HG02678 (cell line): ENCODE measurements at regions not wholly inside any gene's neighbourhood (a gene's known extent, or its start where the extent isn't known, plus 50 kb on each side); places are given as distances from the start of the nearest gene placed in this dataset.
"Not testable (repeated sequence)": the region's sequence is repeated elsewhere in the genome, so short reads cannot be mapped to it uniquely, and the experiment has no call there.

Experiments used
- ATAC-seq: cut with Tn5 transposase; IDR thresholded peaks from one replicate; pipeline ENCODE4 v1.9.1; 2021; ENCODE audit warnings: mild to moderate bottlenecking, moderate library complexity; ENCODE audit not compliant: unreplicated experiment

DNA sequence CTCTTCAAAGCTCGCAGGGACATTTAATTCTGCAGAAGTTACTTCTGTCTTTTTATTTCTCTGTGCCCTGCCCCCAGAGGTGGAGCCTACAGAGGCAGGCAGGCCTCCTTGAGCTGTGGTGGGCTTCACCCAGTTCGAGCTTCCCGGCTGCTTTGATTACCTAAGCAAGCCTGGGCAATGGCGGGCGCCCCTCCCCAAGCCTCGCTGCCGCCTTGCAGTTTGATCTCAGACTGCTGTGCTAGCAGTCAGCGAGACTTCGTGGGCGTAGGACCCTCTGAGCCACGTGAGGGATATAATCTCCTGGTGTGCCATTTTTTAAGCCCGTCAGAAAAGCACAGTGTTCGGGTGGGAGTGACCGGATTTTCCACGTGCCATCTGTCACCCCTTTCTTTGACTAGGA lies 1322.9 kb upstream of the ACO1 start:
- ATAC-seq, result not testable (repeated sequence)

DNA sequence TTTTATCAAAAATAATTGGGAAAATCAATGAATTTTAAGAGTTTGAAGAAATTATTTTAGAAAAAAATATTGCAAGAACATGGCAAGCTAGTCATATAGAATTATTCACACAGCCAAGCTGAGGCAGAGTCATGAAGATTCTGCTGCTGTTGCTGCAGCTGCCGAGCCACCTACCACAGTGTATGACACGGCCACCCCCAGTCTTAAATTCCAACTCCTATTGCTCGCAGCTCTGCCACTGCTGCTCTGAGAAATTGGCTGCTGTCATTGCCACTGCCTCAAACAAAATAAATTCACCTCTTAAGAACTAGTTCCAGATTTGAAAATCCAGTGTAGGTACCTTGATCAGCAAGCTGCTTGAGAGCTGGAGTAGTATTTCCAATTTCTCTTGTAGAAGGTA lies 1318.8 kb upstream of the ACO1 start:
- no peak for ATAC-seq

DNA sequence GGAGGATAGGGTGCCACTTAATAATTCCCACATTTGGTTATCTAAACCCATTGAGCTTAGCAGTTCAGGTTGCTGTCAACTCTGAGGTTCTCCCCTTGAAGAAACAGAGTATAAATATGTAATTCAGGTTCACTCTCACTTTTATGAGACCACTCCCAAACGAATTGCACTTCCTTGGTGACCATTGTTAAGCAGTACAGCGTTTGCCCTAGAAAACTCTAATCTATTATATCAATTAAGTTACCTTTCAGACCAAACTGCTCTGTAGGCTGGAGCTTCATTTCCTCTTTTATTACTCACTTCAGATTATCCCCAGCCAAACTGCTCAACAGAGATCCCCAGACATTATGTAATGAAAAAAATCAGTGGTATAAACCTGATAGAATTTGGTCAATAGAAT lies 1317.0 kb upstream of the ACO1 start:
- ATAC-seq, result no peak

DNA sequence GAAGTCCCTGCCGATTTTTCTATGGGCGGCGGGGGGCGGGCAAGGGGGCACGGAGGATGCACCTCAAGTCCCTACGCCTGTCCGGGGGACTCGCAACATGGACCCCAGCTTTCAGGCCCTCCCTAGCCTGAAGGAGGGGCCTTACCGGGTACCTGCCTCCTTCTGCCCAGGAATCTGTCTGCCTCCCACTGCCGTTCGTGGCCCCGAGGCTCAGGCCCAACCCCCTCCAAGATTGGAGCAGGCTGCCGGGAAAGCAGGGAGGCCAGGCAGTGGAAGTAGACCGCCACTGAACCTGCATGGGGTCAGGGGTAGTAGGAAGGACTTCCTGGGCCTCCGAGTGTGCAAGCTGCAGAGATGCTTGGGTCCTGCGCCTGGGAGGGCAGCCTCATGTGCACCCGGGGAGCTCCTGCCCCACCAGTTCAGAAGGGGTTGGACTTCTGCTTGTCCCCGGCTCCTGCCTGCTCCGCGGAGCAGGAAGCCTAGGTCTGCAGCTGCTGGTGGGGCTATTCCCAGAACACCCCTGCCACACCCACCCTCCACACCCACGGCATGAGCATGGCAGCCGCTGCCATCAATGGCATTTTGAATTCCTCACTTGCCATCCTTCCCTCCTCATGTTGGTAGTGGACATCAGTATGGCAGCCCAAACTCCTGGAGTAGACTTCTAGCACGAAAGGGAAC lies 1312.7 kb upstream of the ACO1 start:
- no peak for ATAC-seq

DNA sequence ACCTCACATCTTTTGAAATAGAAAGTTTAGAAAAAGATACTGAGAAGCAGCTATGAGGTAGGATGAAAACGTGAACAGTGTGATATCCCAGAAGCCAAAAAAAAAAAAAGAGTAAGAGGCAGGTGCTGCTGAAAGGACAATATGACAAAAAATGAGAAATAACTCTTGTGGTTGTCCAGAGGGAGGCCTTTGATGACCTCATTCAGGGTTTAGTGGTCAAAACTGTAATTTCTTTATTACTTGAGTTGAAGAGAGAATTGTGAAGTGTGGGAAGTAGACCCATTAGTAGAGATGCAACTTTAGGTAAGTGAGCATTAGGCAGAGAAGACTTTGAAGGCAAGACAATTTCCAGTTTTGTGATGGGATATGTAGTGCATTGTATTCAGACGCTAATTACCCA lies 1306.3 kb upstream of the ACO1 start:
- ATAC-seq, result no peak

DNA sequence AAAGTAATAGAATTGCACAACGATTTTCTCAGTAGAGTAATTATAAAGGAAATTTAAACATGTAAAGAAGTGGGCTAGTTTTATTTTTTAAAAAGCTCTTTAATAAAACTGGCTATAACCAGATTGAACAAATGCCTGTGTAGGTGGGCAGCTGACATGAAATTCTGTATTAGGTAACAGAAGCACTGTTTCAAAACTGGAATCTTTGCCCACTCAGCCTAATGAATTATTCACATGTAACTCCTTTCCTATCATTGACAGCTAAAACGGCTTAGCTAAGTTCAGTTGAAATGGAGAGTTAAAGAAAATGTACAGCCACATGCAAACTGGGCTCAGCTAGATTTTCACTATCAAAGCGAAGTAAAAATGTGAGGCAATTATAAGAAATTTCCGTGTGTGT lies 1300.1 kb upstream of the ACO1 start:
- ATAC-seq, result no peak

DNA sequence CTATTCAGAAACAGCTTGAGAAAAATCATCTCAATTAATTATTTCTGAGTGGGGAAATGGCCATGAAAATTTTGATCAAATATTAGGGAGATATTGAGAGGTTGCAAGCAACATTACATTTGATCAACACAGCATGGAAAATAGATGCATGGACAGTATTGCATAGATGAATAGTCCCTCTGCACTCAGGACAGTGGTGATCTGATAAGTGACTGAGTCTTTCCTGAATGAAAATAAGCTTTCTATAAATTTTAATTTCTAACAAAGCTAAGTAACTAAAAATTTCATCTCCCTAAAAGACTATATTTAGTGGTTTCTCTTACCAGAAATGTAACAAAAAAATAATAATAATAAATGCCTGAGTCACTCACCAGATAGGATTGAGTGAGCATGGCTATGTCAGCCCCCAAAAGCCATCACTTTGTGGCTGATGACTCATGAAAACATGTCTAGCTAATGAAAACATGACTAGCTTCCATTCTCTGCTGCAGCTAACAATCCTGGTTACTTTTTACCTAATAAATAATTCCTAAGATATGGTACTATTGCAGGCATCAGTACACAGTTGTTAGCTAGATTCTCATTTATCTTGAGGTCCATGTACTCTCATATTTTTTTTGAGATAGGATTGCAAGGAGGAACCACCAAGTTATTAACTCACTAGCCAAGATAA lies 1294.8 kb upstream of the ACO1 start:
- ATAC-seq, result no peak

DNA sequence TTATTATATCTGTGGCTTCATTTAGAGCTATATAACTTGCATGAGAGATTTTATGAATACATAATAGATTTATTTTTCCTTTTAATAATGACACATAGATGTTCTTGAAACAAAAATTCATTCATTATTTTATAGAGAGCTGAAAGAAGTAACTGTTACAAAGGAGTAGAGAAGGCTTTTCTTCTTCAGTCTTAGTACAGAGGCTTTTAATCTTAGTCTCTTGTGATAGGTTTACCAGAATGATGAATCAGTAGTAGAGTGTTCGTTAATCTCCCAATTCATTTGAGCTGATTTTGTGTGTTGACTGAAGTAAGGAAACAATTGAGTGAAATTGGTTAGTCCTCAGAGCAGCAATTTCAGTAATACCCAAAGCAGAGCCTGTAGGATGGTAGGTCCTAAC lies 1284.1 kb upstream of the ACO1 start:
- ATAC-seq, result no peak

DNA sequence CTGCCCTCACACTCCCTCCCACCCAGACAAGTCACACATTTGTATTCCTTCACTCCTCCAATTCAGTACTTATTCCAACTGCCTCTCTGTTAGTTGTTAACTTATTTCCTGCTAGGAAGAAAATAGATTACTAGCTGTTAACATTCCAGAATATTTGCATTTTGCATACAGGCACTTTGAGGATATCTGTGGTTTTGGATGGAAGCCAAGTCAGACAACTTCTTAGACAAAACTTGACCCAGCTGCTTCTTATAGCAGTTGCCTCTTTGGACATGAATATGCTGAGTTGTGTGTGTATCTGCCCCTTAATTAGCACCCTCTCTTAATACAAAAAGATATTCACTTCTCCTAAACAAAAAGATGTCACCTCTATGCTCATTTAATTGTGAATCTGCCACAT lies 1280.6 kb upstream of the ACO1 start:
- no peak for ATAC-seq

DNA sequence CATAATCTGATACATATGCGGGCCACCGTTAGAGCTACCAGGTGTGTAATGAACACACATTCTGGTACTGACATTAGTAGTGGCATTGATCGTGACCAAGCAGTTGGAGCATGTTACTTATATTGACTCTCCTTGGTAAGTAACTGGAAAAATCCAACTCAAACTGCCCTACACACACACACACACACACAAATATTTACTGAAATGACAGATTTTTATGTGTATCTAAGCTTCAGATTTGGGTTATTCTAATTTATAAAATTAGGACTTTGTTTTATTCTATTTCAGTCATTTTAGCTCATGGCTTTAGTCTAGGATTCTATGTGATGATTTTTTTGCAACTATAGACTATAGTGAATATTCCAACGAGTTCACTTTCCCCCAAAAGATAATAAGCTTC lies 1280.2 kb upstream of the ACO1 start:
- ATAC-seq, result no peak

DNA sequence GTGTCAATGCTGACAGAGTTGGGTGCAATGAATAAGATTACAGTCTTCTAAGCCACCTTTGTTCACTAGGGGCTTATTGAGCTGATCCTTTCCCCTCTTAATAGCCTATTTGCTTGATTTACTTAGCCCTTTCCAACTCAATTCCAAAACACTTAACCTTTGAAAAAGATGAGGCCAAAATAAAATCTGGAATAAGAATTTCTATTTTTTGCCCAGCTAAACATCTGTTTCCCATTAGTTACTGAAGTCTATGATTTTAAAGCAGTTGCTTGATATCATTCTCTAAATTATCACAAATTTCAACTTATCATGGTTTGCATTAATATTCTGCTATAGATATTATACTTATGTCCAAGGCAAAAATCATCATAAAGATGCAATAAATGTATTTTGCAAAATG lies 1272.0 kb upstream of the ACO1 start:
- ATAC-seq, result no peak

DNA sequence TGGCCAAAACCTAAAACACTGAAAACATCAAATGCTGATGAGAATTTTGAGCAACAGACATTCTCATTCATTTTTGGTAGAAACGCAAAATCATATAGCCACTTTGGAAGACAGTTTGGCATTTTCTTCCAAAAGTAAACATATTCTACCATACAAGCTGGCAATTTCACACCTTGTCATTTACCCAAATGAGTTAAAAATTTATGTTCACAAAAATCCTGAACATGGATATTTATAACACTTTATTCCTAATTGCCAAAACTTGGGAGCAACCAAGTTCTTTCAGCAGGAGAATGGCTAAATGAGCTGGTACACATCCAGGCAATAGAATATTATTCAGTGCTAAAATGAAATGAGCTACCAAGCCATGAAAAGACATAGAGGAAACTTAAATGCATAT lies 1270.1 kb upstream of the ACO1 start:
- no peak for ATAC-seq

DNA sequence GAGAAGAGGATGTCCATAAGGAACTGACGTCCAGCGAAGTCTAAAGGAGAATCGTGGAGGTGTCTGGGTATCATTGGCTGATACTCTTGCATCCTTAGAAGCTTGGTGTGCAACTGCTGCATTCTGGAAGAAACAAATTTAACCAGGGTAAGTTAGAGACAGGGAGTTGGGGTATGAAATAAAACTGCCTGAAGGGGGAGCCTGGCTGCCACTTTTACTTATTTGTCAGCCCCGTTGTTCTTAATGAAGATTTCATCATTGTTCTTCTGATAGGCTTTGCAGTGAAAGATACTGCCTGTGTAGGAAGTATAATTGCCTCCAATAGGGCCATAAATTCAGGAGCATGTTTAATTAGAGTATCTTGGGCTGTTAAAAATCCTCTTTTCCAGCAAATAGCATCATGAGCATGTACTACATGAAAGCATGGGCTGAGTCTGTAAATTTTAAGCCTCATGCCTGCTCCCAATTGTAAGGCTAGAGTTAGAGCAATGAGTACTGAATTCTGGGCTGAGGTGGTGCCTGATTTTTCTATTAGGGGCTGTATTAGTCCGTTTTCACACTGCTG lies 1264.5 kb upstream of the ACO1 start:
- ATAC-seq, result peak; percentile 88

DNA sequence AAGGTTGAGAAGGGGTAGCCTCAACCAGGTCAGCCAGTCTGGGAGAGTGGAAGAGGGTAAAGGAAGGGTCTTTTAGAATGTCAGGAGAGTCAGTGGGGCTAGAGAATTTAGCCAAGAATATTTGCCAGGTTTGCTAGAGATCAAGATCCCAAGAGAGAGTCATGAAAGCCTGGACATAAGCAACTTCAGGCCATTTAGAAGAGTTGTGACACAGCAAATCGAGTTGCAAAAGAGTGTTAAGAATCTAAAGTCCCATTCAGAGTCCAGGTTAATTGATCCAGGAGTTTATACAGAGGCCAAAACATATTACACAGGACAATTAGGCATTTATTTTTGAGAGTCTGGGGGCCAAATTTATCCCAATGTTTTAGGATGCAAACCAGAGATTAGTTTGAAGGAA lies 1260.1 kb upstream of the ACO1 start:
- ATAC-seq, result no peak

DNA sequence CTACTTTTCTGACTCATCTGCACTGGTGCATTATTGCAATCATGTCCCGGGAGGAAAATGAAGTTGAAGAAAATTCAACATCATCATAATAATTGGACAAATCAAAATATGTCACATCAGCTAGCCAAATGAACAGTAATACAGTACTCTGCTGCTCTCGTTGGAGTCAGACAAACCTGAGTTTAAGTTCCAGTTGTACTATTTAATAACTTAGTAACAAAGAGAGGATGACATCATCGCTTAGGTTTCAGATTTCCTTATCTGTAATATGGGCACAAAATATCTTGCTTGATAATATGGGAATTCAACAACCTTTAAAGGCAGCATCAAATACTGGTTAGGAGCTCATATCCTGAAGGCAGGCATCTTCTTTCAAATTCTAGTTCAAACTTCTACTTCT lies 1248.9 kb upstream of the ACO1 start:
- no peak for ATAC-seq

DNA sequence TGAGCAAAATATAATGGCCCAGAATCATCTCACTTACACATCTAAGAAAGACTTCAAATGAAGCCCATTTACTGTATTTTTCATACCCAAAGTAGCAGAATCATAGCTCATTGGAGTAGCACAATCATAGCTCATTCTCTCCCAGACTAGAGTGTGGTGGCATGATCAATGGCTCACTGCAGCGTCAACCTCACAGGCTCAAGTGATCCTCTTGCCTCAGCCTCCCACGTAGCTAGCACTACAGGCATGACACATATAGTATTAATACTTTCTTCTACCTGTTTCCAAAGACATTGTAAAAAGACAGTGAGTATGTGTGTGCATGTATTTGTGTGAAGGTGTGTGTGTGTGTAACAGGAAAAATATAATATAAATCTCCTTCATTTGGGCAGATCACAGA lies 1247.9 kb upstream of the ACO1 start:
- ATAC-seq, result no peak

DNA sequence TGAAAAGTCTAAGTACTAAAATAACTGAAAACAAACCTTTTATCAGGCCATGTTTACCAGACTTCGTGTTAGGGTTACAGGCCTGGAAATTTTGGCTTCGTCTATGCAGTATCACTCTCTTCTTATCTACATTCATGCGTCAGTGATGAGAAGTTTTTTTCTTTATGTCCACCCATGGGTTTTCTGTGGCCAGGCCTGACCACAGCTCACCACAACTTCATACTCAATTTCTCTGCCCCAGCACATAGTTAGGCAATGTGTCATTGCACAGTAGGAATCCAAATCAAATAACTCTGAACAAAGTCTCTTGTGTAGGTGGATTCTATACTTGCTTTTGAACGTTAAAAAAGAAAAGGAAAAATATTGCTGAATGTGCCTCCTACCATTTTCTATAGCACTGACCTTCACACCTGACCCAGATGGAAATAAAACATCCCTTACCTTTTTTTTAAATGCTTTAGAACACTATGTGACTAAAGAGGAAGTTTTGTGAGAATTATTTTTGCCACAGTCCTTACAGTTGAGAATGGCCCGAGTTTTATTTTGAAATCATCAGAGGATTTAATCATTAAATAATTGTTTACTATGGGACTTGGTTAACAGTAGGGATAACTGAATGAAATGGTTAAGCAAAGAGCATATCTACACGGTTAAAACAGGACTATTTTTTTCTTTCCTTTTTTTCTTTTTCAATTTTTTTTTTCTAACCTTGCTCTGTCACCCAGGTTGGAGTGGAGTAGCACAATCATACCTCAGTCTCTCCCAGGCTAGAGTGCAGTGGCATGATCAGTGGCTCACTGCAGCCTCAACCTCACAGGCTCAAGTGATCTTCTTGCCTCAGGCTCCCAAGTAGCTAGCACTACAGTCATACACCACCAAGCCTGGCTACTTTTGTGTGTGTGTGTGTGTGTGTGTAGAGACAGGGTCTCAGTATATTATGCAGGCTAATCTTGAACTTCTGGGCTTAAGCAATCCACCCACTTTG lies 1247.0 kb upstream of the ACO1 start:
- no peak for ATAC-seq

DNA sequence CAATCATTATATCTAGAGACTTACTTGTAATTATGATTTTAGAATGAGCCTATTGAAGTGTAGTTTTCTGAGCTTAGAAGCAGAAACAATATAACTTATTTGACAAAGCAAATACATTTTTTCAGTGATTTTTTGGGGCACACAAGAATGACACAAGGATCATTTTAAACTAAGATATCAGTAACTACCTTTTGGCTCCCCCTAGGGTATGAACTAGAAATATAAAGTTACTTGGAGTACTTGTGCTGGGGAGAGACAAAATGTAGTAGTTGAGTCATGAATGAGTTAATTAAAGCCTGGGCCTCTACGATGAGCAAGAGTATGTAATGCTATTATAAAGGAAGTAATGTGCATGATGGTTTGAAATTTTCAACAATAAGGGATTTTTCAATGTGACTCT lies 1244.1 kb upstream of the ACO1 start:
- ATAC-seq, result peak; percentile 42

DNA sequence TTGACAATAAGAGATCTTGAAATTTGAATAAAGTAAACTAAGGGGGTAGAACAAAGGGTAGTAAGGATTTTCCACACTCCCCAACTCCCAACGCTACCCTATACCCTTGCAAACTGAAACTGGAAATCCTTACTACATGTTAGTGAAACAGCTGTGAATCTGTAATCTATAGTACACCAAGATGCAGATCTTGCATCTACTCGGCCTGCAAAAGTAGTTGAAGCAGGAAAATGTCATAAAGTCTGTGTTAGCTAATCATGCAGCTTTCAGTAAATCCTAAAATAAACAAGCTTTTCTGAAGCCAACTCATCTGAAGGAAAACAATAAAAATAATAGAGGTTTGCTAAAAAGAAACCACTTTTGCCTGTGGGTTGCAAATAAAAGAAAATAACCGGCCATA lies 1242.0 kb upstream of the ACO1 start:
- no peak for ATAC-seq

DNA sequence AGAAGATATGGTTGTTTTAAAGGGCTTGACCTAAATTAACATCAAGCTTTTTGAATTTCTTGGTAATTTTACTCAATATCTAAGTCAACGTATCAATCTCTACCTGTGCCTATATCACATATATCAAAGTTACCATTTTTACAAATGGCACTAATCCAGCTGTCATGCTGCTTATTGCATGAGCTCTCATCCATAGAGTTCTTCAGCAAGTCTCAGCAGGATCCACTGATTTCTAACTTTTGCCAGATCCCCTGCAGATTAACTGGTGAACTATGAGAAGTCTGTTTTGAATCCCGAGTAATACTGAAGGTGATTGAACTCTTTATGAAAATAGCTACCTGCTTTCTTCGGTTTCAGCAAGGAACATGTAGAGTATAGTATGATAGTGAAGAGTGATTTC lies 1239.8 kb upstream of the ACO1 start:
- ATAC-seq, result no peak

DNA sequence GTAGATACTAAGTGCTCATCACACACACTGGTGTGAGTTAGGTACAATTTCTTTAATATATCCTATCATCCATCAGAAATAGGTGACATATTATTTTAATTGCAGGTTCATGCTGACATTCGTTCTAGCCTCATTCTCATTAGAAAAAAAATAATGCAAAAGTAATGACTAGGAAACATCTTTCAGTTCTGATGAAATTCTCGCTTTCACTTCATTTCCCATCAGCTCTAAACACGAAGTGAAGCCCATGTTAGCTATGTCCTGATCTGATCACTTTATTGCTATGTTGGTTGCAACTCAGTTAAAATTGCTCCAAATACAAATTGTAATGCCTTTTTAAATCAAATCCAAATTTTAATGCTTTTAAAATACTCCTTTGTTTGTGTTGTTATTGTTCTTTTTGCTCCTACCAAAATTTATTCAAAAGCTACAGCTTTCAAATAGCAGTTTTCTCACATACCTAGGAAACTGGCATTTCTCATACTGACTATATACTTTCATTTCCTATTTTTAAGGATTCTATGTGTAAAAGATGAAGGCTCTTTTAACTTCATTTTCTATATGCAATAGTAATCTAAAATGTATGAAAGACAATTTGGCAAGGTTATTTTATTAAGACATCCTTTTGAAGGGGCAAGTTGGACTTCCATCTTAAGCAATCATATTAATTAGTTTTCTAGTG lies 1237.8 kb upstream of the ACO1 start:
- ATAC-seq, result peak; percentile 90
